ENCODE measurements at regions not wholly inside any gene's neighbourhood (a gene's known extent, or its start where the extent isn't known, plus 50 kb on each side); places are given as distances from the start of the nearest gene placed in this dataset.

DNA sequence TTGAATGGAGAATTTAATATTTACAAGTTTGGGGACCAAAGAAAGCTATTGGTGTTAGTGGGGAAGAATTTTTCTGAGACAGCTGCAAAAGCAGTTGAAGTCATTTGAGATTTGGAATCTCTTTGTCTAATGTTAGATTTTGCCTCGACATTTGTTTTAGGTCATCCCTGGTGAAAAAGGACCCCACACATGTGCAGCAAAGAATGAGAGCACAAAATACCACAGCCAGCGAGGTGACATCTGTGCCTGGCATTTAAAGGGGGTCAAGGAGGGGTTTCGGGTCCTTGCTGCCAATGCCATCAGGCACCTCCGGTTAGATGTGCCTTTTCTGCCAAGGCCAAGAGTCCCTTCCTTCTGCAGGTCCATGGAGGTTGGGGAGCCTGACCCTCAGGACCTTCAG lies 173.3 kb downstream of the TRIB2 start:
- ChIA-PET CTCF (ENCODE audit: unreplicated experiment) (no interaction called here), POLR2A (no interaction called here)
- no peak for DNase-seq (ENCODE audit: low spot score)
- Histone ChIP-seq H3K4me2 (ENCODE audit: low read length) (no peak overlapping the region), H2AFZ (ENCODE audit: low read length) (no peak overlapping the region), H3K4me1 (ENCODE audit: insufficient read depth, low read length, poor library complexity, severe bottlenecking) (no peaks in the 10 kb centered on the region), H3K36me3 (ENCODE audit: insufficient read depth, low read length) (no peaks in the 10 kb centered on the region), H4K20me1 (ENCODE audit: insufficient read depth, low read length) (no peaks in the 10 kb centered on the region), H3K9me3 (ENCODE audit: low read length) (no peaks in the 10 kb centered on the region), H3K4me3 (ENCODE audit: low read depth, low read length, poor library complexity, severe bottlenecking) (no peak overlapping the region), H3K27ac (ENCODE audit: low read depth, low read length, poor library complexity, severe bottlenecking) (no peak overlapping the region), H3K79me2 (ENCODE audit: insufficient read depth, low read depth, low read length) (no peaks in the 10 kb centered on the region), H3K9me2 (ENCODE audit: insufficient read depth, low read length) (no peaks in the 10 kb centered on the region)
- intact Hi-C loops (cut with micrococcal nuclease; ENCODE audit: unreplicated experiment) = no loop called here
- no TSS peak for BruUV-seq (replicated peaks)
- TF ChIP-seq, protein P1, sequence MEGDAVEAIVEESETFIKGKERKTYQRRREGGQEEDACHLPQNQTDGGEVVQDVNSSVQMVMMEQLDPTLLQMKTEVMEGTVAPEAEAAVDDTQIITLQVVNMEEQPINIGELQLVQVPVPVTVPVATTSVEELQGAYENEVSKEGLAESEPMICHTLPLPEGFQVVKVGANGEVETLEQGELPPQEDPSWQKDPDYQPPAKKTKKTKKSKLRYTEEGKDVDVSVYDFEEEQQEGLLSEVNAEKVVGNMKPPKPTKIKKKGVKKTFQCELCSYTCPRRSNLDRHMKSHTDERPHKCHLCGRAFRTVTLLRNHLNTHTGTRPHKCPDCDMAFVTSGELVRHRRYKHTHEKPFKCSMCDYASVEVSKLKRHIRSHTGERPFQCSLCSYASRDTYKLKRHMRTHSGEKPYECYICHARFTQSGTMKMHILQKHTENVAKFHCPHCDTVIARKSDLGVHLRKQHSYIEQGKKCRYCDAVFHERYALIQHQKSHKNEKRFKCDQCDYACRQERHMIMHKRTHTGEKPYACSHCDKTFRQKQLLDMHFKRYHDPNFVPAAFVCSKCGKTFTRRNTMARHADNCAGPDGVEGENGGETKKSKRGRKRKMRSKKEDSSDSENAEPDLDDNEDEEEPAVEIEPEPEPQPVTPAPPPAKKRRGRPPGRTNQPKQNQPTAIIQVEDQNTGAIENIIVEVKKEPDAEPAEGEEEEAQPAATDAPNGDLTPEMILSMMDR (conservative IDR thresholded peaks at IDR 0.05; ENCODE audit: low read length) = no peak
- TF ChIP-seq EZH2phosphoT487 (IDR thresholded peaks at IDR 0.05; ENCODE audit: borderline replicate concordance, low read depth, low read length) = no peak

DNA sequence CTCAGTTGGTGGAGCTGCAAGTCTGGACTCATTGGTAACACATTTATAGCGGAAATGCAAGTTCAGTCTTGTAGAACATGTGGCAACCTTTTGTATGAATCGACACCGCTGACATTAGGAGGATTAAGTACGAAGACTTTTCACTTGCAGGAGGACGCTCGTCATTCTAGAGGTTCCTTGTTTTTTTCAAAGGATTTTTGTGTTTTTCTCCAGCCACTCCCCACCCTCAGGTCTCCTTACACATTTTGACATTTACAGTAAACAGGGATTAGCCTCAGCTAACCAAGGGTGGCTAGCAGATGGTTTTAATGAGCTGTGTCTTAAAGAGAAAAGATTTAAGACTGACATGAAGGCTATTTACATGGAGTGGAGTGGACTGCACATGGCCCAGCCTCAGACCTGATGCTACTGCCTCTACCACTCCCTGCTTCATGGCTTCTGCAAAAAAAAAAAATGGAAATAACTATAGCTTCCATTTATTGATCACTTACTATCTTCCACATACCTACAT lies 173.8 kb downstream of the TRIB2 start:
- intact Hi-C loops (cut with micrococcal nuclease; ENCODE audit: unreplicated experiment) = no loop called here
- Histone ChIP-seq H3K36me3 (ENCODE audit: insufficient read depth, low read length) (no peaks in the 10 kb centered on the region), H3K9me3 (ENCODE audit: low read length) (no peaks in the 10 kb centered on the region), H3K79me2 (ENCODE audit: insufficient read depth, low read depth, low read length) (no peaks in the 10 kb centered on the region), H3K27ac (ENCODE audit: low read depth, low read length, poor library complexity, severe bottlenecking) (no peak overlapping the region), H3K4me2 (ENCODE audit: low read length) (no peak overlapping the region), H3K9me2 (ENCODE audit: insufficient read depth, low read length) (no peaks in the 10 kb centered on the region), H4K20me1 (ENCODE audit: insufficient read depth, low read length) (no peaks in the 10 kb centered on the region), H3K4me1 (ENCODE audit: insufficient read depth, low read length, poor library complexity, severe bottlenecking) (no peaks in the 10 kb centered on the region), H2AFZ (ENCODE audit: low read length) (no peak overlapping the region), H3K4me3 (ENCODE audit: low read depth, low read length, poor library complexity, severe bottlenecking) (no peak overlapping the region)
- CTCF ChIA-PET (ENCODE audit: unreplicated experiment) = no interaction called here
- TF ChIP-seq, protein P1 (conservative IDR thresholded peaks at IDR 0.05; ENCODE audit: low read length) = no peak
- POLR2A ChIA-PET = no interaction called here
- no TSS peak for BruUV-seq (replicated peaks)
- DNase-seq (ENCODE audit: low spot score) = no peak

DNA sequence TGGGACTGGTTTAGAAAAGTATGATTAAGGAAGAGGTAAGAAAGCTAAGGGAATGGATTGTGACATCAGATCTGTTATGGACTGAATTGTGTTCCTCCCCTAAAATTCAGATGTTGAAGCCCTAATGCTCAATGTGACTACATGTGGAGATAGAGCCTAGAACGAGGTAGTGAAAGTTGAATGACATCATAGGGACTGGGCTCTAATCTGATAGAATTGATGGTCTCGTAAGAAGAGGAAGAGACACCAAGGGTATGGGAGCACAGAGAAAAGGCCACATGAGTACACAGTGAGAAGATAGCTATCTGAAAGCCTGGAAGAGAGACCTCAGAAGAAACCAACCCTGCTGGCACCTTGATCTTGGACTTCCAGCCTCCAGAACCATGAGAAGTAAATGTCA lies 178.3 kb downstream of the TRIB2 start:
- Histone ChIP-seq H3K27ac (ENCODE audit: low read depth, low read length, poor library complexity, severe bottlenecking) (no peak overlapping the region), H3K4me2 (ENCODE audit: low read length) (no peak overlapping the region), H3K36me3 (ENCODE audit: insufficient read depth, low read length) (no peaks in the 10 kb centered on the region), H3K4me3 (ENCODE audit: low read depth, low read length, poor library complexity, severe bottlenecking) (no peak overlapping the region), H3K4me1 (ENCODE audit: insufficient read depth, low read length, poor library complexity, severe bottlenecking) (no peaks in the 10 kb centered on the region), H2AFZ (ENCODE audit: low read length) (no peak overlapping the region), H3K9me2 (ENCODE audit: insufficient read depth, low read length) (no peaks in the 10 kb centered on the region), H3K79me2 (ENCODE audit: insufficient read depth, low read depth, low read length) (no peaks in the 10 kb centered on the region), H4K20me1 (ENCODE audit: insufficient read depth, low read length) (no peaks in the 10 kb centered on the region), H3K9me3 (ENCODE audit: low read length) (no peaks in the 10 kb centered on the region)
- intact Hi-C loops (cut with micrococcal nuclease; ENCODE audit: unreplicated experiment) = no loop called here
- ChIA-PET CTCF (ENCODE audit: unreplicated experiment) (no interaction called here), POLR2A (interaction anchor here (0.7 kb wide), 1 partner anchor 263 kb away, joined by 3 read pairs; no protein-coding TSS in a partner anchor)
- TF ChIP-seq, protein P1 (conservative IDR thresholded peaks at IDR 0.05; ENCODE audit: low read length) = no peak
- TF ChIP-seq EZH2phosphoT487 (IDR thresholded peaks at IDR 0.05; ENCODE audit: borderline replicate concordance, low read depth, low read length) = no peak
- no TSS peak for BruUV-seq (replicated peaks)
- no peak for DNase-seq (ENCODE audit: low spot score)
